B cell (primary cell): ENCODE measurements at regions not wholly inside any gene's neighbourhood (a gene's known extent, or its start where the extent isn't known, plus 50 kb on each side); places are given as distances from the start of the nearest gene placed in this dataset.

Experiments used
- EZH2 ChIP-seq: IDR thresholded peaks from 2 replicates; pipeline ENCODE4 v1.6.1; 2012; ENCODE audit warnings: borderline replicate concordance, low read depth, mild to moderate bottlenecking, moderate library complexity, low read length; ENCODE audit not compliant: insufficient read depth, poor library complexity, severe bottlenecking
- TF ChIP-seq, protein P1 (sequence below): fragments of 200-600 bp; IDR thresholded peaks from one replicate; pipeline ENCODE4 v1.8.0; 2022; ENCODE audit warnings: antibody characterized with exemption, mild to moderate bottlenecking

DNA sequence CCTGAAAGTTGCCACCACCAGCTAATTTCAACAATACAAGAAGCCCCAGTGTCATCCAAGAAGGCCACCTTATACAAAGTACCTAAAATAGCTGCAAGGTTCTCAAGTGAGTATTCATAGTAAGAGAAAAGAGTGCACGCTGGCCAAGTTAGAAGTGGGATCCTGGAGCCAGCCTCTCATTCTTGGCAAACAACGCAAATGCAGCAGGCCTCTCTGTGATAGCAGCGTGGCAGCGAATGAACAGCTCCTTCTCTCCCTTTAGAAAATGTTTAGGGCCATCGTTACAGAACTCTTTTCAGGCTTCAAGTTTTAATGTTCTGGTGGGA is 78.0 kb upstream of the IFNG-AS1 start:
- TF ChIP-seq, protein P1, sequence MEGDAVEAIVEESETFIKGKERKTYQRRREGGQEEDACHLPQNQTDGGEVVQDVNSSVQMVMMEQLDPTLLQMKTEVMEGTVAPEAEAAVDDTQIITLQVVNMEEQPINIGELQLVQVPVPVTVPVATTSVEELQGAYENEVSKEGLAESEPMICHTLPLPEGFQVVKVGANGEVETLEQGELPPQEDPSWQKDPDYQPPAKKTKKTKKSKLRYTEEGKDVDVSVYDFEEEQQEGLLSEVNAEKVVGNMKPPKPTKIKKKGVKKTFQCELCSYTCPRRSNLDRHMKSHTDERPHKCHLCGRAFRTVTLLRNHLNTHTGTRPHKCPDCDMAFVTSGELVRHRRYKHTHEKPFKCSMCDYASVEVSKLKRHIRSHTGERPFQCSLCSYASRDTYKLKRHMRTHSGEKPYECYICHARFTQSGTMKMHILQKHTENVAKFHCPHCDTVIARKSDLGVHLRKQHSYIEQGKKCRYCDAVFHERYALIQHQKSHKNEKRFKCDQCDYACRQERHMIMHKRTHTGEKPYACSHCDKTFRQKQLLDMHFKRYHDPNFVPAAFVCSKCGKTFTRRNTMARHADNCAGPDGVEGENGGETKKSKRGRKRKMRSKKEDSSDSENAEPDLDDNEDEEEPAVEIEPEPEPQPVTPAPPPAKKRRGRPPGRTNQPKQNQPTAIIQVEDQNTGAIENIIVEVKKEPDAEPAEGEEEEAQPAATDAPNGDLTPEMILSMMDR, result no peak
- TF ChIP-seq EZH2, result no peak
